ENCODE measurements at regions not wholly inside any gene's neighbourhood (a gene's known extent, or its start where the extent isn't known, plus 50 kb on each side); places are given as distances from the start of the nearest gene placed in this dataset.

DNA sequence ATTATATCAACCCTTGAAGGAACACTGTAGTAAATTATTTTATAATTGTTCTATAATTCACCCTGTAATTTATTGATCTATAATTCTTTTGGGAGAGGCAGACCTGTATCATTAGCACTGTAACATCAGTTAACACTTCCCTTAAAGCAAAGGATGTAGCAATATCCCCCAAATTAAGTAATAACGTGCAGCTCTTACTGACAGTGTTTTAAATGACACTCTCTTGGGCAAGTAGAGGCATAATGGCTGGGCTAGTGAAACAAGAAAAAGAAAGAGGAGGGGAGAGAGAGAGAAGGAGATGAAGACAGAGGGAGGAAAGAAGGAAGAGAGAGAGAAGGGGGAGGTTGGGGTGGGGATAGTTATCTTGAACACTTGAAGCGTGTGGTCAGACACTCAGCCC, 161.0 kb upstream of the RNF32 start:
- no peak for DNase-seq (ENCODE audit: low read depth)

DNA sequence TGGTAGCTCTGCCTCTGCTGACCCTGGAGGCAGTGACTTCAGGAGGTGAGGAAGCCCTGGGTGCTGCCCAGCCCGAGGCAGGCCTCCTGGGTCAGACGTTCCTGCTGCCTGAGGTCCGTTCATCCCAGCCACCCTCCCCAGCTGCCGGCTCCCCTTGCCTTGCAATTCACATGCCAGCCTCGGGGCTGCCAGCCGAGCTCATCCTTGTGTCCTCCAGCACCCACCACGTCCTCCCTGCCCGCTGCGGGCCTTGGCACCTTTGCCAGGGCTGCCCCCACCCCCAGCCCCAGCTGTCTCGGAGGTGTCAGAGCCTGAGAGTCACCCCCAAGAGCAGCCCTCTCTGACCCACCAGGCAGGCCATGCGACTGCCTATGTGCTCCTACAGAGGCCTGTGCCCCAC, 162.1 kb upstream of the RNF32 start:
- no peak for DNase-seq (ENCODE audit: low read depth)

DNA sequence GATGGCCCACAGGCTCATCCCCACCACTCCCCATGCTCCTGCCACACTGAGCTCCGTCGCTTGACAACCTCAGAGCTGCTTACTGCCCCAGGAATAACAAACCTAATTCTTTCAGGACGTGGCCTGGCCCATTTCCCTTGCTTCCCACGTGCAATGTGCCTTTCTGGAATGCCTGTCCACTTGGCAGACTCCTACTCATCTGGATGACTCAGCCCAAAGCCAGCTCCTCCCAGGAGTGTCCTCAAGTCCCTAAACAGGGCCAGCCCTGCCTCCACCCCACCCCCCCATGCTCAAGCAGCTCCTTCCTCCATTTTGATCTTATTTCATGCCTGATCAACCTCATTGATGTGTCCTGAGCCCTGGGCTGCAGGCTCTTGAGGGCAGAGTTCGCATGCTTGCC, 164.9 kb upstream of the RNF32 start:
- no peak for DNase-seq (ENCODE audit: low read depth)

DNA sequence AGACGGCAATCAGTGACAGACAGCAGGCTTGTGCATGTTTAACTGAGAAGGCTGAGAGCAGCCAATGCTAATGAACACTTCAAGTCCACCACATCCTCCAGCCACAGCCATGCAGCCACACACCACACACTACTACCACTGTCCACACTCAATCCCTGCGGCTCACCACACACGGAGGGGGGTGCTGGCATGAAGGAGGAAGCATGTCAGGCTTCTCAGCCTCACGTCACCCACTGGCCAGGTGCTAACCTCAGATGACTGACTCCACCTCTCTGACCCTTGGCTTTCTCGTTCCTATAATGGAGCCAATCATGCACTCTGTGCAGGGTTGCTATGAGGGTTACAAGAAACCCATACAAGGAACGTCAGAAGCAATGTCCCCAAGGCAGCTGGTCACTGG, 165.4 kb upstream of the RNF32 start:
- no peak for DNase-seq (ENCODE audit: low read depth)

DNA sequence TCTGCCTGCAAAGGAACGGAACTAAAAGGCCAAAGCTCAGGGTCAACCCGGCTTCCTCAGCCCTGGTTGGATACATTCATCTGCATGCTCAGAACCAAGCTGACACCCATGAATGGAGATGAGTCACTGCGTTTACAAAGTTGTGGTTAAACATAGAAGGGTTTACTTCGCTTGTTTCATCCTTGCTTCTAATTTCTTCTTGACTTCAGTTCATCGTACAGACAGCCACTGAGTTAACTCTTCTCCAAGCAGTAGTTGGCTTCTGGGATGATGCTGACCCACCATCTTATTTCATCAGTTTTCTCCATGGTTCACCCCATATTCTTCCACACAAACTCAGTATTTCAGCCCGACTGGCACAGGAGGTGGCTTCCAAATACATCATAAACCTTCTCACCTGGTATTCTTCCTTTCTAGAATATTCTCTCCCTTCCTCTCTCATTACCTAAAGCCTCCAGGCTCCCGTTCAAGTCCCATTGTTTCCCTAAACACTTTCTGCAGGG, 166.3 kb upstream of the RNF32 start:
- DNase-seq (ENCODE audit: low read depth) = no peak

DNA sequence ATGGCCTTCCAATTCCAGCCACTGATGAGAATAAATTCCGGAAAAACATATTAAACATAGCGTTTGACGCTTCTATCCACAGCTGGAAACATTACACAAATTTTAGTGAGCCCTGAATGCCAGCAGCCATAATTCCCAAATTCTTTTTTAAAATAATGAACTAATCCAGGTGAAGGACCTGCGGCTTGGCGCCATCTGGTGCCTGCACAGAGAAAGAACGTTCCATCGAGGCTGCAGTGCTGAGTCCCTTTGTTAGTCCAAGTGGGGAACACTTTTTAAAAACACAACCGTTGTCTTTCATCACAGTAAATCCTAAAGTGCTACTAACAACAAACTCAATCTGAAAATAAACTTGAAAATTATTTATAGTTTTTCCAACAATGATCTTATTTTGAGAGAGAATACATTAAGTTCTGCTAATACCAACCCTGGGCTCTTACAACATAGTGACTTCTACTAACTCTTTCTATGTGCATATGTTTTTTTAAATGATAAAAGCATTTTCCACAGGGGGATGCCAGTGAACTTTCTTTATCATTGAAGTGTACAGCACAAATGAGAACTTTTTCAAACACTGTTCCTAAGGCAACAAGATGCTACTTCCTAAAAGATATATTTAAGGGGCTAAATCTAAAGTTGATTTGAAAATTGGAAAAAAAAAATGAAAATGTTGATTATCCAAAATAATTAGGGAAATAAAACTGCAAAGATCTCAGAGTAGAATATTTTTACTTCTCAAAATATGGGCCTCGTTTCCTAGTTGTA, 166.9 kb upstream of the RNF32 start:
- no peak for DNase-seq (ENCODE audit: low read depth)

DNA sequence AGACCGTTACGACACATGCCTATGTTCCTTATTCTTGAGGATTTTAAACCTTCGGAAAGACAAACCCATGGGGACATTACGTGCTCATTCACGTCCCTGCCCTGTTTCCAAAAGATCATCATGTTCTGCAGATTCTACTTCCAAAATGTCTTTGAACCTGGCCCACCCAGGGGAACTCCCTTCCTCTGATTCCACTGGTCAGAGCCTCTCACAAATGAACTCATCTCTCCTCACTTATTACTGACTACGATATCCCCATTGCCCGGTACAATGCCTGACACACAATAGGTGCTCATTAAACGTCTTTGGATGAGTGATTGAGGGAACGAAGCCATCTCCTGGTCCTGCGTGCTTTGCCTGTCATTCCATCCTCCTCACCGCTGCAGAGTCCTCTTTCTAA, 168.3 kb upstream of the RNF32 start:
- DNase-seq (ENCODE audit: low read depth) = no peak

DNA sequence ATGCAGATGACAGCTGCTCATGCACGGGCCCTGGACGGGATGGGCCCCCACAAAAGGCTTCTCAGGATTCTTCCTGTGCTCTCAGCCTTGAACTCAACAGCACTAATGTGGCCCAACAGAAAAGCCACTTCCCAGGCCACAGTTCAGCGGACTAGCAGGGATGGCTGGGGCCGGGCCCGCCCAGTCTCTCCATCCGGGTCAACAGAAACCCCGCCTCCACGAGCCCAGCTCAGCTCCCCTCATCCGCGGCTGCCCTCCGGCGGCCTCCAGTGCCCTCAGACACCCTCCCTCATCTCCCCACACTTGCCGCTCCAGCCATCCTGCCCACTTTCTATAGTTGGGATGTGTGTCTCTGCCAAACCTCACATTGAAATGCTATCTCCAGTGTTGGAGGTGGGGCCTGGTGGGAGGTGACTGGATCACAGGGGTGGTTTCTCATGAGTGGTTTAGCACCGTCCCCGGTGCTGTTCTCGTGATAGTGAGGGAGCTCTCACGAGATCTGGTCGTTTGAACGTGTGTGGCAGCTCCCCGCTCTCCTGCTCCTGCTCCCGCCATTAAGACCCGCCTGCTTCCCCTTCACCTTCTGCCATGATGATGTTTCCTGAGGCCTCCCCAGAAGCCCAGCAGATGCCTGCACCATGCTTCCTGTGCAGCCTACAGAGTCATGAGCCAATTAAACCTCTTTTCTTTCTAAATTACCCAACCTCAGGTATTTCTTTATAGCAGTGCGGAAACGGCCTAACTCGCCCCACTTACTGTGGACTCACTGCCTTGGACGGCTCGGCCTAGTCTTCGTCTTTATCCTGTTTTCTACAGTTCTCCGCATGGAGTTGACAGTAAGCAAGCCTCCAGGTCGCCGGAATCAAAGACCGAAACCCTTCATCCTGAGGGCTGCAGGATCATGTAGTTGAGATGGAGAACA, 169.9 kb upstream of the RNF32 start:
- DNase-seq (ENCODE audit: low read depth) = no peak

DNA sequence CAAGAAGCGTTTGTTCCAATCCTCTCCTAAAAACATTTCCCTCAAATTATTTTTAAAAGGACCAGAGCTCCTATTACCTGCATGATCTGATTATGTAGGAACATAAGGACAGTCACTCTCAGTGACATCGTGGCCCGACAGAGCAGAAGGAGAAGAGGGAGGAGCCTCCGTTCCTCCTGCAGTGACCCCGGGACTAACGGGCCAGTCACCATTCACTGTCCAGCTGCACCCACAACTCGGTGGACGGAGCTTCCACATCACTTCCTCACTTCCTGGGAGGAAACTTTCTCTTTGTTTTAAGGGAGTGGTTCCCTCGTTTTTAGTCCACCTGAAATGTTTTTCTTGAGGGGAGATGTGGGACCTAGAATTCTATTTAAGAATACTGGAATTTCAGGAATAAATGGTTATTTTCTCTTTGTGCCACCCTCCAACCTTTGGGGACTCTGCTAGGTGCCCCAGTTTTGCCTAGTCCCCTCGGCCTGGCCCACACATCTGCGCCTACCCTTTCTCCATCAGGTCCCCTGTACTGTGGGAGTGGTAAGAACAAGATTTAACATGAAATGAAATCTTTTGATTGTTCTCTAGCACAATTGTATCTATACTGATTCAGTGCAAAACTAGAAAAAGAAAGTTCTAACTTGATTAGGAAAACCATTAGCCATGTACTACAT, 173.5 kb upstream of the RNF32 start:
- no peak for DNase-seq (ENCODE audit: low read depth)

DNA sequence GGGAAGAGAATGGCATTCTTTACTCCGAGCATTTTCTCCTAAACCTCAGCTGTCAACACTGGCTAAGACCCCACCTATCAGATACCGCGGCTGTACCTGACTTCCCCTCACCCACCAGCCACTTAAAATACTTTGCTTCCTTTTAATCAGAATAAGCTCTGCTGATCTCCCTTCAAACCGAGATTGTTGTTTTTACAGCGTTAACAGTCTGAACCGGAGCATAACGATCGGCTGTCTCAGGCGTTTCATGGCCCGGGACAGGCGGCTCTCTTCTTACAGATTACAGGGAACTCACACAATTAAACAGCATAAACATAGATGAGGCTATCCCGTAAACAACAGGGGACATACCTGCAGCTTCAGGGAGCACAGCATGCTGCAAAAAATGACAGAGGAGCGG, 174.3 kb upstream of the RNF32 start:
- no peak for DNase-seq (ENCODE audit: low read depth)

DNA sequence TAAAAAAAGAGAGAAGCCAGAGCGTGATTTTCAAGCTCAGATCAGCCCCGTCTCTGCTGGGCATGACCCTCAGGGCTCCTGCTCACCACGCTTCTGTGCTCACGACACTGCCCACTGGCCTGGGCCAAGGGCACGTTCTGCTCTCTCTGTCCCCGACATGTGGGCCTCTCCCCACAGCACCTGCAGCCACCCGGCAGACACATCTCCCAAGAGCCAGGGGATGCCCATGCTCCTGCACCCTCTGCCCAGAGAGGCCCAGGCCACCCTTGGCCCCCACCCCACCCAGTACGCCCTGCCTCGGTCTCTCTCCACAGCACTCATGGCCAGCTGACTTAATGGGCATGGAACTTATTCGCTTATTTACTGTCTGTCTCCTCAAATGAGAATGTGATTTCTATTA, 175.4 kb upstream of the RNF32 start:
- DNase-seq (ENCODE audit: low read depth) = no peak

DNA sequence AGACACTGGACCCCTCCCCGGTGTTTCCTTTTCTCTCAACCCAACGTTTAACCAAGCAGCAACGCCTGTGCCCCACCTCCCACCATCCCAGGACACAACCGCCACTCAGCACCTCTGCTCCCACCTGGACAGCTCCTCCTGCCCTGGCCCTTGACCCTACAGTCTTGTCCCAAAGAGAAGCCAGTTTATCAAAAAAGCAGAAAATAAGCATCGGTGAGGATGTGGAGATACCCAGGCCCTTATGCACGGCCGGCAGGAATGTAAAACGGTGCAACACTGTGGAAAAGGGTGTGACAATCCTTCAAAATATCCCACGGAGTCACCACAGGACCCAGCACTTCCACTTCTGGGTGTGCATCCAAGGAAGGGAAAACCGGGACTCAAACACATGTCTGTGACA, 176.2 kb upstream of the RNF32 start:
- DNase-seq (ENCODE audit: low read depth) = no peak

DNA sequence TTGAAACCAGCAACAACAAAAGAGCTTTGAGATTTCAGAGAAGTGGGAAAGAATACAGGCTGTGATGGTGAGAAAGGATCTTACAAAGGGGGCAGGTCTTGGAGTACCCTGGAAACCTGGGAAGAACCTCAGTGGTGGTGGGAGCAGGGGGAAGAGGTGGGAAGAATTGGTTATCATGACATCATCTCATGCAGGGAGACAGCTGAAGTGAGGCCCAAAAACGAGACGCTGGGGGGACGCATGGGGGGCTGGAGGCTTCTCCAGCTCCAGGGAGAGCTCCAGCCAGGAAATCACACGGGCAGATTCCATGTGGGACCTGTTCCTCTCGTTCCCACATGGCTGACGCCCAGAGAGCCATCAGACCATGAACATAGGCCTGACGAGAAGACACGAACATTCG, 177.3 kb upstream of the RNF32 start:
- DNase-seq (ENCODE audit: low read depth) = no peak

DNA sequence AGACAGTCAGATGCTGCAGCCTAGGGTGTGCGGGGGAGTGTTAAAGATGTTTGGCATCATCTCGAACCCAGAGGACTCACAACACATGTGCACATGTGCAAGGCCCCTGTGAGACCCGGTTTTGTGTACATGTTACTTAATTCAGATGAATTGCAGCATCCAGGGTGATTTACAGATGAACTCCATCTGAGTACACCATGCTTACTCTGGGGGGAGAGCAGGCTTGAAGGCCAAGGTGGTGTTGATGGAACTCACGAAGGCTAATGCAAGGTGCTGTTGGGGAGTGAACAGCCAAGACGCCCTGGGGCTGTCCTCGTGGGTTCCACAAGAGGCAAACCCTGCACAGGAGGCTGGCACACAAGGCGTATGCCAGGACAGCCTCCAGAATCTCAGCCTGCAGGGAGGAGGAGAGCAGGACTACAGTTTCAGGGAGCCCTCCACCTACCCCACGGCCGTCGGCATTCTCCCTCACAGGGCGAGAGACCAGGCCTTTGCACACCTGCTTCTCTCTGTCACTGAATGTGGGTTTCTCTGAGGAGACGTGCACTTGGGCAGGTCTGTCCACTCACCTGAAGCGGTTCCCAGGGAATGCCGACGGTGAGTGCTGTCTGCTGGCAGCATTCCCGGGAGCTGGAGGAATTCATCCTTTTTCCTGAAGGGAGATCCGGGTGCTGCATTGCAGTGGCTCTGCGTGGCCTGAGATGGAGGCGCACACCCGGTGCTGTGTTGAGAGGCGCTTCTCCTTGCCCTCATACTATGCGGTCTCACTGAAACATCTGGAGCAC, 178.5 kb upstream of the RNF32 start:
- DNase-seq (ENCODE audit: low read depth) = no peak

DNA sequence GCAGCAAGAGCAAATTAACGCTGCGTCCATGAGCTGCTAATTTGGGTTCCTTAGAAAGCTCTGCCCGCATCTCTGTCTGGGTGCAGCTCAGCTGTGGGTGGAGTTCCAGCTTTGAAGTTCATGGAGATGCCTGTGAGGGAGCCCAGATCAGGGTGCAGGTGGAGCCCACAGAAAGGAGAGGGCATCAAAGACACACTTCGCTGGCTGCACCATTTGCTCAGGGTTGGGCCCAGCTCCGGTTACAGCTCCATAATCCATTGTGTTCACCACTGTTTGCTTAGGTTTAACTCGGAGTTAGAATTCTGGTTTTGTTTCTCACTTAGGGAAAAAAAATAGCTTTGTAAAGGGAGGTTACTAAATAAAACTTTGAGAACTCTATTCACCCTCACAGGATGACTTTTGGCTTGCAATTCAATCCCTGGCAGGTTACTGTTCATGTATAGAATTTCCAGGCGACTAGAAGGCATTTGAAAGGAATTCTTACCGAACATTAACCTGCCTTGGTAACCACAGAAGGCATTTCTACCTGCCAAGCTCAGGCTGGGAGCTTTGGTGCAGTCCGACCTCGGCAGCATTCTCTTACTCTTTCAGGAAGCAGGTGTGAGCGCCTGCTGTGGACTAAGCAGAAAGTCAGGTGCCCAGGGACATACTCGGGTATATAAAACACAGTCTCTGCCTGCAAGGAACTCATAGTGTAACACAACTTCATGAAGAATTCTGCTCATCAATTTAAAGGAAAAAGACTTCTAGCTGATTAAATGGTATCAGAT, 179.5 kb upstream of the RNF32 start:
- no peak for DNase-seq (ENCODE audit: low read depth)

DNA sequence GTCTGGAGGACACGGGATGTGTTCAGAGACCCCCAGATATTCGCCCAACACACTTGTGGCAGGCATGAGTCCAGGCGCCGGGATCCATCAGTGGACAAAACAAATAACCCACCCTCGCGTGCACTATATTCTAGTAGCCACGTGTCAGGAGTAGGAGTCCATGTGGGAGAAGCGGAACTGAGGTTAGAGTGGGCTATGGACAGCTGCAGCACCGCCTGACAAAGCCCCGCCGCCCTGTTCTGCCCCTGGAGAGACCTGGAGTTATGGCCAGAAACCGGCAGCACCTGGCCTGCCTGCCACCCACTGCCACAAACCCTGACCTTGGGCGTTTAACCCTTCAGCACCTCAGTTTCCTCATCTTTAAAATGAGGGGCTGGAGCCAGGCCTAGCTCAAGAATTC, 181.0 kb upstream of the RNF32 start:
- DNase-seq (ENCODE audit: low read depth) = no peak

DNA sequence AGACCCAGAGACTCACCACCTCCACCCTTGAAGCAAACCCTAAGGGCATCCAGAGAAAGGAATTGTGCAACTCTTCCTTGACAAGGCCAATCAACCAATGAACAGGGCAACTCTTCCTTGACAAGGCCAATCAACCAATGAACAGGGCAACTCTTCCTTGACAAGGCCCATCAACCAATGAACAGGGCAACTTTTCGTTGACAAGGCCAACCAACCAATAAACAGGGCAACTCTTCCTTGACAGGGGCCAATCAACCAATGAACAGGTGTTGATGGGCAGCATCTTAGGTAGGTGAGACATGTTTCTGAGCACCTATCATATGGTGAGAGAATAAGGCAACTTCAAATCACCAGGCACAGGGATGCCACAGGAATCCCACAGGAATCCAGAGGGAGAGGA, 181.5 kb upstream of the RNF32 start:
- DNase-seq (ENCODE audit: low read depth) = no peak

DNA sequence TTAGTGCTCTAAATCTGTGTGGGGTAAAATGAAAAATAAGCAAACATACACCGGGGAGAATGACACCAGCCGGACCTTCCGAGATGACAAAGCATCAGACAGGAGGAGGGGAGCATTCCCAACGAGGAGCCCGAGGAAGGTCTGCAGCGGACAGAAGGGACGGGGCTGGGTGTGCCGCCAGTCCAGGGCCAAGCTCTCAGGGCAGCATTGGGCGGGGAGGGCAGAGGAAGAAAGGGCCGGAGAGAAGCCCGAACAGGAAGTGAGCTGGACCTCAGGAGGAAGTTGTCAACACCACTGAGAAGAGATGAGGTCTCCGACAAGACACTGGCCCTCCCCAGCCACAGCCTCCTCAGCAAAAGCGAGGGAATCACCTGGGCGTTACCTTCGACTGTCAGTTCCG, 182.6 kb upstream of the RNF32 start:
- no peak for DNase-seq (ENCODE audit: low read depth)

DNA sequence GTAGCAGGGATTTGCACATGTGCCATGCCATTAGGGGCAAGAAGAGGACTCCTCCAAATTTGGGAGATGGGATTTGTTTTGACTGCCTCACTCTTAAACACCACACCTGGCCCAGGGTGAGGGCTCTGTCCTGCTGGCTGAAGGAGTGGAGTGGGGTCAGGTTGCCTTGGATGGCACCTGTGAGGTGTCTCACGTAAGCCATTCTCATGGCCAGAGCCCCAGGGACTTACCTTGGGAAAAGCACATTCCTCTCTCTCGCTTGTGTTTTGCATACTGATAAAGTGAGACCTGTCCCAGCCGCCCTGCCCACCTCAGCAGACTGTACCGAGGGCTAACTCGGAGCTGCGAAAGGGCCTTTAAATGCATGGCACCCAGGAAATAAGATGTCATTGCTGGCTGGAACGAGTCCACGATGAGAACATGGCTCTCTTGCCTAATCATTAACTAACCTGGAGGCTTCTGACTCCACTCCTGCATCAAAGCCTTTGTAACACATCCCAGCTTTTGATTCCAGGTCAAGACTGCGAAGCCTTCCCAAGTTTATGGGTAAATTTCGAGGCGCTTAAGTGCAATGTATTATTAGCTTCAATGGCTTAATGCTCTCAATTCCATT, 184.0 kb upstream of the RNF32 start:
- no peak for DNase-seq (ENCODE audit: low read depth)

DNA sequence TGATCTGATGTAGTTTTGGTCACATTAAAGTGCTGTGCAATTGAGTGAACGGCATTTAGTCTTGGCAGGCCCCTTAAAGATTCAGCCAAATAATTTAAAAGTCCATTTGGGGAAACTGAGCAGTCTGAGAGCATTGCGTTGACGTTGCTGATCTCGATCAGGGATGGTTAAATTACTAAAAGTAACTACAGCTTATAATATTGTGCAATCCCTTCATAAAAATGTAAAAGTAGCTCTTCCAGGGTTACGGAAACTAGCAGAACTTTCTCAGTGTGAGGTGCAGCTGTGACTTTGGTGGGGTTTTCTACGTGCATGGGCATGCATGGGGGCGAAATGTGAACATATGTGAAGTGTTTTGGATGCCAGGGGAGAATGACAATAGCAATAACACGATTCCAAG, 184.5 kb upstream of the RNF32 start:
- DNase-seq (ENCODE audit: low read depth) = no peak

DNA sequence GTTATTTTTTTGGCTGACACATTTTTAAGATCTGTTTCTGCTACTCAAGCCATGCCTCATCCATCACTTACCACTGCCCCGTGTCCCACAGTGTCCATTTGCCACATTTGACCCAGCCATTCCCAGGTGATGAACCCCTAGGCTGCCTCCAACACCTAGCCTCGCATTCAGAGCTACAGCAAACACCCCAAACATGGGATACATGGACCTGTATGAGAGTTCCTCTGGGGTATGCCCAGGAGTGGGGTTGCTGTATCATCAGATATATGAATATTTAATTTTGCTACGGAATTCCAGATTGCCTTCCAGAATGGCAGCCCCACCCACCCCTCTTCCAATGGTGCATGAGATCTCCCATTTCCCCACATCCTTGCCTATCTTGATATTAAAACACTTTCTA, 190.1 kb upstream of the RNF32 start:
- DNase-seq (ENCODE audit: low read depth) = no peak
